Ishikawa (cell line): ENCODE measurements at regions not wholly inside any gene's neighbourhood (a gene's known extent, or its start where the extent isn't known, plus 50 kb on each side); places are given as distances from the start of the nearest gene placed in this dataset.

Experiments
- CEBPB ChIP-seq: IDR thresholded peaks from 2 replicates; pipeline ENCODE4 v1.6.1; 2012
- CREB1 ChIP-seq: IDR thresholded peaks from 2 replicates; pipeline ENCODE4 v1.6.1; 2012; ENCODE audit warnings: low read depth
- EGR1 ChIP-seq: IDR thresholded peaks from 2 replicates; pipeline ENCODE4 v1.6.1; 2012
- EP300 ChIP-seq: IDR thresholded peaks from 2 replicates; pipeline ENCODE4 v1.6.1; 2012; ENCODE audit warnings: borderline replicate concordance
- FOXM1 ChIP-seq: IDR thresholded peaks from 2 replicates; pipeline ENCODE4 v1.6.1; 2012; ENCODE audit warnings: low read depth, borderline replicate concordance
- NFIC ChIP-seq: IDR thresholded peaks from 2 replicates; pipeline ENCODE4 v1.6.1; 2012
- RAD21 ChIP-seq: IDR thresholded peaks from 2 replicates; pipeline ENCODE4 v1.6.1; 2012; ENCODE audit warnings: low read depth
- TAF1 ChIP-seq: IDR thresholded peaks from 2 replicates; pipeline ENCODE4 v1.6.1; 2012; ENCODE audit warnings: low read depth, mild to moderate bottlenecking
- TCF12 ChIP-seq: IDR thresholded peaks from 2 replicates; pipeline ENCODE4 v1.6.1; 2012; ENCODE audit warnings: low read depth
- TEAD4 ChIP-seq: IDR thresholded peaks from 2 replicates; pipeline ENCODE4 v1.6.1; 2012
- USF1 ChIP-seq: IDR thresholded peaks from 2 replicates; pipeline ENCODE4 v1.6.1; 2012
- YY1 ChIP-seq: IDR thresholded peaks from 2 replicates; pipeline ENCODE4 v1.6.1; 2012; ENCODE audit warnings: low read depth
- ZBTB7A ChIP-seq: IDR thresholded peaks from 2 replicates; pipeline ENCODE4 v1.6.1; 2012; ENCODE audit warnings: low read depth
- TF ChIP-seq, protein P1 (sequence below): IDR thresholded peaks from 2 replicates; pipeline ENCODE4 v1.6.1; 2012; ENCODE audit warnings: low read depth, mild to moderate bottlenecking
- TF ChIP-seq, protein P2 (sequence below): IDR thresholded peaks from 2 replicates; pipeline ENCODE4 v1.6.1; 2012

DNA sequence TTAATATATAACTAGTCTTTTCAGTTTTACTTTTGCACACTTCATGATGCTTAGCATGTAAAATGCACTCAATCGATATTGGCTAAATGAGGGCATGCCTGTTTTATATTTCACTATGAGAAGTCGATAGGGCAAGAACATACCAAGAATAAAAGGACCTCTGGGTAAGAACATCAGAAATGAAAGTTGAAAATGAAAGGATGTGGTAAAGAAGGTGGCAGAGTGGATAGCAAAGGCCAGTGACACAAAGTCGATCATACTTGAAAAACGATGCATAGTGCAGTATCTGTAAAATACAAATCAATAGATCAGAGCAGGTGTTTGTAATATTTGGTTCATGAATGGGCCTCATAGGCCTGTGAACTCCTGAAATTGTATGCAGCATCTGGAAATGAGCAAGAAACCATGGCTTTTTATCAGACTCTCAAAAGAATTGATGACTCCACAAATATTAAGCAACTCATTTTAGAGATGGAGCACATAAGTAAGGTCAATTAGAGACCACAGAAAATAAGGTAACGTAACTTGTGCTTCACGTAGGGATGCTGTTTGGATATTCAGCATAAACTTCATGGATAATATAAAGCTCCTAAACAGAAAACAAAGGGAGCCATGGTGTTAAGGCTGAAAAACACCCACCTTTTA lies 653.4 kb downstream of the NYAP2 start:
- no peak for TF ChIP-seq CEBPB

DNA sequence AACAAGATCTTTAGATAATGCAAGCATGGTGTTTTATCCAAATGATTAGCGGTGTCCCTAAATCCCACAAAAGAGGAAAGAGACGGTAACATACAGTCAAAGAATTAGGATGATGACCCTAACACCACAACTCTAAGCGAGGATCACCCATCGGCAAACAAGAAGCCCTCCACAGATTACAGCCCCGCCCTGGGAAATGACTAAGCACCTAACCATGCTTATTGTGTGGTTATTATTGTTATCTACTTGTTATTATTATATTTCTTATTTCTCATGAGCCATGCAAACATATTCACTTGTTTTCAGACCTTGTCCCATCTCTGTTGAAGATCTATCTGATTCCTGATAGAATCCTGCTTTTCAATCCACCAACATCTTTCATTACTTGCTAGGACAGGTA lies 651.3 kb downstream of the NYAP2 start:
- TF ChIP-seq TCF12 (no peak), TEAD4 (no peak), RAD21 (no peak), EGR1 (no peak)
- TF ChIP-seq, protein P1, sequence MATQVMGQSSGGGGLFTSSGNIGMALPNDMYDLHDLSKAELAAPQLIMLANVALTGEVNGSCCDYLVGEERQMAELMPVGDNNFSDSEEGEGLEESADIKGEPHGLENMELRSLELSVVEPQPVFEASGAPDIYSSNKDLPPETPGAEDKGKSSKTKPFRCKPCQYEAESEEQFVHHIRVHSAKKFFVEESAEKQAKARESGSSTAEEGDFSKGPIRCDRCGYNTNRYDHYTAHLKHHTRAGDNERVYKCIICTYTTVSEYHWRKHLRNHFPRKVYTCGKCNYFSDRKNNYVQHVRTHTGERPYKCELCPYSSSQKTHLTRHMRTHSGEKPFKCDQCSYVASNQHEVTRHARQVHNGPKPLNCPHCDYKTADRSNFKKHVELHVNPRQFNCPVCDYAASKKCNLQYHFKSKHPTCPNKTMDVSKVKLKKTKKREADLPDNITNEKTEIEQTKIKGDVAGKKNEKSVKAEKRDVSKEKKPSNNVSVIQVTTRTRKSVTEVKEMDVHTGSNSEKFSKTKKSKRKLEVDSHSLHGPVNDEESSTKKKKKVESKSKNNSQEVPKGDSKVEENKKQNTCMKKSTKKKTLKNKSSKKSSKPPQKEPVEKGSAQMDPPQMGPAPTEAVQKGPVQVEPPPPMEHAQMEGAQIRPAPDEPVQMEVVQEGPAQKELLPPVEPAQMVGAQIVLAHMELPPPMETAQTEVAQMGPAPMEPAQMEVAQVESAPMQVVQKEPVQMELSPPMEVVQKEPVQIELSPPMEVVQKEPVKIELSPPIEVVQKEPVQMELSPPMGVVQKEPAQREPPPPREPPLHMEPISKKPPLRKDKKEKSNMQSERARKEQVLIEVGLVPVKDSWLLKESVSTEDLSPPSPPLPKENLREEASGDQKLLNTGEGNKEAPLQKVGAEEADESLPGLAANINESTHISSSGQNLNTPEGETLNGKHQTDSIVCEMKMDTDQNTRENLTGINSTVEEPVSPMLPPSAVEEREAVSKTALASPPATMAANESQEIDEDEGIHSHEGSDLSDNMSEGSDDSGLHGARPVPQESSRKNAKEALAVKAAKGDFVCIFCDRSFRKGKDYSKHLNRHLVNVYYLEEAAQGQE: no peak
- TF ChIP-seq, protein P2, sequence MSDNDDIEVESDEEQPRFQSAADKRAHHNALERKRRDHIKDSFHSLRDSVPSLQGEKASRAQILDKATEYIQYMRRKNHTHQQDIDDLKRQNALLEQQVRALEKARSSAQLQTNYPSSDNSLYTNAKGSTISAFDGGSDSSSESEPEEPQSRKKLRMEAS: no peak

DNA sequence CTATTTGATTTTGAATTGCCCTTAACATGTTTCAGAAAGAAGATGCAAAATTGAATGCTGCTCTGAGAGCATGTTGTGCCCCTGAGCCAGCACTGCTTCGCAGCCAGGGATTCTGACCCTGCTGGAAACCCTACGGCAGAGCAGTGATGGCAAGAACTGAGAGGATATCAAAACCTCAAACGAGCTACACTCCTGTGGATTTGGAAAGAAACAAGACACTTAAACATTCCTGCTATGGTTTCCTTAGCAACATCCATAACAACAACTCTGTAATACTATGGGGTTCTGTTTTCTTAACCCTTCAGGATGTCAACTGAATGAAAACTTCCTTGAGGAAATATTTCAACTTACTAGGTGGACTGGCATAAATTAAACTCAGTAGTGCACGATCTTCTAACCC lies 649.1 kb downstream of the NYAP2 start:
- TF ChIP-seq EGR1 (no peak), YY1 (no peak), RAD21 (no peak), TCF12 (no peak), EP300 (no peak), USF1 (no peak), ZBTB7A (no peak), FOXM1 (no peak), TEAD4 (no peak), TAF1 (no peak), CREB1 (no peak), NFIC (no peak), CEBPB (no peak)
- TF ChIP-seq, protein P2: no peak
- TF ChIP-seq, protein P1: no peak

DNA sequence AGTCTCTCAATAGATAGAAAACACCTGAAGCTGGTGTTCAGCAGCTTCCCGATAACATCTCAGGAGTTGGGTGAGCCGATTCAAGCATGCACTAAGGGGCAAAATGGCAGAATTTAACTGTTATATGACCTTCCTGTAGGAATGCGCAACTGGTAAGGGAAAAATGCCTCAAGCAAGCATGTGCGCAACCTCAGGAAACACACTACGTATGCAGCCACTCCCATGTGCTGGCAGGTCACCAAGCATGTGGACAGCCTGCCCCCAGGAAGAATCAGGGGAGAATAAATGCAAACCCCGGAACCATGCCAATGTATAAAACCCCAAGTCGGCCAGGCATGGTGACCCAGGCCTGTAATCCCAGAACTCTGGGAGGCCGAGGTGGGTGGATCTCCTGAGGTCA lies 645.6 kb downstream of the NYAP2 start:
- TF ChIP-seq EP300 (no peak), USF1 (no peak), CREB1 (no peak), FOXM1 (no peak), CEBPB (no peak), YY1 (no peak), ZBTB7A (no peak), TAF1 (no peak), EGR1 (no peak), TEAD4 (no peak), TCF12 (no peak), NFIC (no peak)
- TF ChIP-seq, protein P1: no peak
- TF ChIP-seq, protein P2: no peak
